Muscle layer of duodenum (tissue), 2 donors: ENCODE measurements at regions not wholly inside any gene's neighbourhood (a gene's known extent, or its start where the extent isn't known, plus 50 kb on each side); places are given as distances from the start of the nearest gene placed in this dataset.

Experiments used
- H3K27ac ChIP-seq: one replicate; pipeline ENCODE4 v1.7.0; 2013; ENCODE audit warnings: mild to moderate bottlenecking, low read length
- H3K27me3 ChIP-seq: one replicate; pipeline ENCODE4 v1.7.0; 2013; ENCODE audit warnings: low read depth, mild to moderate bottlenecking, control low read depth, low read length
- H3K36me3 ChIP-seq, 2 donors: one replicate each; pipeline ENCODE4 v1.7.0; 2013; ENCODE audit warnings: low read length in 2 of 2, control low read depth in 1 of 2, mild to moderate bottlenecking in 1 of 2; ENCODE audit not compliant: insufficient read depth in 2 of 2, control insufficient read depth in 1 of 2
- H3K4me1 ChIP-seq, 2 donors: one replicate each; pipeline ENCODE4 v1.7.0; 2013; ENCODE audit warnings: low read length in 2 of 2, mild to moderate bottlenecking in 2 of 2, control low read depth in 1 of 2, moderate library complexity in 1 of 2; ENCODE audit not compliant: insufficient read depth in 2 of 2, control insufficient read depth in 1 of 2
- H3K4me3 ChIP-seq, 2 donors: one replicate each; pipeline ENCODE4 v1.7.0; 2013; ENCODE audit warnings: low read length in 2 of 2, low read depth in 1 of 2, mild to moderate bottlenecking in 1 of 2
- H3K9me3 ChIP-seq, 2 donors: one replicate each; pipeline ENCODE4 v1.7.0; 2013; ENCODE audit warnings: low read length in 2 of 2, control low read depth in 1 of 2, mild to moderate bottlenecking in 1 of 2; ENCODE audit not compliant: control insufficient read depth in 1 of 2
- donor health status: healthy.

- Histone ChIP-seq H3K36me3 (no peaks in the 10 kb centered on the region), H3K27me3 (no peaks in the 10 kb centered on the region), H3K9me3 (no peaks in the 10 kb centered on the region), H3K4me3 (no peak overlapping the region), H3K27ac (no peak overlapping the region), H3K4me1 (no peaks in the 10 kb centered on the region)
Measured at GRCh38 chr14:101017806-101018560, 114.5 kb upstream of the RTL1 start.

- Histone ChIP-seq H3K9me3 (no peaks in the 10 kb centered on the region), H3K4me3 (no peak overlapping the region), H3K27me3 (no peaks in the 10 kb centered on the region), H3K4me1 (no peaks in the 10 kb centered on the region), H3K36me3 (no peaks in the 10 kb centered on the region), H3K27ac (no peak overlapping the region)
Measured at GRCh38 chr14:101018561-101019290, 115.2 kb upstream of the RTL1 start.

- no peaks in the 10 kb centered on the region for H3K27me3 ChIP-seq
- H3K27ac ChIP-seq = no peak overlapping the region
- H3K4me1 ChIP-seq = no peaks in the 10 kb centered on the region
- H3K36me3 ChIP-seq = no peaks in the 10 kb centered on the region
- no peaks in the 10 kb centered on the region for H3K9me3 ChIP-seq
- H3K4me3 ChIP-seq = no peak overlapping the region
Measured at GRCh38 chr14:101019541-101019940, 116.0 kb upstream of the RTL1 start.

GRCh38 chr14:101019990-101020710, 116.6 kb upstream of the RTL1 start:
- no peaks in the 10 kb centered on the region for H3K9me3 ChIP-seq
- no peaks in the 10 kb centered on the region for H3K36me3 ChIP-seq

DNA sequence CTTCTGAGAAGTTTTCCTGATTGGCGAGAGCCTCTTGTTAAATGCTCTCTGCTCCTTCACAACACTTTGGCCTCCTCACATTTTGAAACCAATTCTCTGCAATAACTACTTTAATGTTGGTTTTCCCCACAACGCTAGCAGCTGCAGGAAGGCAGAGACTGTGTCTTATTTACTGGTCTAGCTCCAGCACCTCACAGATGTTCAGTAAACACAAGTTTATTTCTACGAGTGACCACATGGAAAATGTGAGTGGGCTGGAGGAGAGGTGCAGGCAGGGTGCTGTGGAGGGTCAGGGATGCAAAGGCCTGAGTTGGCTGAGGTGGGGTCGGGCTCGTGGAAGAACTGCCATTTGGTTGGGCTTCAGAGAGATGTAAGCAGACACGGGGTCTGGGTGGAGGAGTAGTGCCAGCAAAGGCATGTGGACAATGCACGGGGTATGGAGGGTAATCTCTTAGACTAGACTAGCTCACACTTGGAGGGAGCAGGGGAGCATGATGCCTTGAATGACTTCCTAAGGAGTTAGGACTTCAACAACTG, 117.4 kb upstream of the RTL1 start:
- H3K27me3 ChIP-seq = no peaks in the 10 kb centered on the region
- H3K27ac ChIP-seq = no peak overlapping the region
- no peaks in the 10 kb centered on the region for H3K4me1 ChIP-seq
- H3K36me3 ChIP-seq = no peaks in the 10 kb centered on the region
- no peaks in the 10 kb centered on the region for H3K9me3 ChIP-seq
- H3K4me3 ChIP-seq = no peak overlapping the region

More at GRCh38 chr14:101019990-101020710, 116.6 kb upstream of the RTL1 start:
- Histone ChIP-seq H3K27ac (no peak overlapping the region), H3K4me3 (no peak overlapping the region), H3K4me1 (no peaks in the 10 kb centered on the region), H3K27me3 (no peaks in the 10 kb centered on the region)

DNA sequence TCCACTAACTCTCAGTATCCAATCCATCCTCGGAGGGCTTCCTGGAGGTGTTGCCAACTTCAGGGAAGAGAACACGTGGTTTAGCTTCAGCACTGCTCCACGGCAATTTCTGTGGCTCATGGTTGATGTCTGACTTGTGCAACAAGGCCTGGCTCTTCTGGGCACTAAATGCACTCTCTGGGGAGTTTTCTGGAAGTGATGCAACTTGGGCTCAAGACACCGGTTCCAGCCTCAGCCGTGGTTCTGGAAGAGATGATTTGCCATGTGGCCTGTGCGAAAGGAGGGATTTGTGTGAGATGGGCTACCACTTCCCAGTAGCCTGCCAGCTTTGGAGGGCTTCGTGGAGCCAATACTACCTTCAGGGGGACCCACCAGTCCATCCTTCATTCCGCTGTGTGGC, 118.6 kb upstream of the RTL1 start:
- Histone ChIP-seq H3K4me3 (no peak overlapping the region), H3K27me3 (no peaks in the 10 kb centered on the region), H3K4me1 (no peaks in the 10 kb centered on the region), H3K36me3 (peaks cover 0 to 4% of the 10 kb centered on the region in 2 donors), H3K9me3 (no peaks in the 10 kb centered on the region), H3K27ac (no peak overlapping the region)

GRCh38 chr14:101022916-101023435, 119.5 kb upstream of the RTL1 start:
- Histone ChIP-seq H3K4me3 (no peak overlapping the region), H3K4me1 (no peaks in the 10 kb centered on the region), H3K27ac (no peak overlapping the region), H3K27me3 (no peaks in the 10 kb centered on the region), H3K9me3 (no peaks in the 10 kb centered on the region), H3K36me3 (peaks cover 0 to 4% of the 10 kb centered on the region in 2 donors)

- H3K4me3 ChIP-seq = no peak overlapping the region
- no peaks in the 10 kb centered on the region for H3K27me3 ChIP-seq
- peaks cover 0 to 4% of the 10 kb centered on the region in 2 donors for H3K36me3 ChIP-seq
- H3K9me3 ChIP-seq = no peaks in the 10 kb centered on the region
- H3K27ac ChIP-seq = no peak overlapping the region
- no peaks in the 10 kb centered on the region for H3K4me1 ChIP-seq
Measured at GRCh38 chr14:101024686-101025085, 121.2 kb upstream of the RTL1 start.

GRCh38 chr14:101025131-101025530, 121.6 kb upstream of the RTL1 start:
- Histone ChIP-seq H3K27me3 (no peaks in the 10 kb centered on the region), H3K4me3 (no peak overlapping the region), H3K4me1 (no peaks in the 10 kb centered on the region), H3K36me3 (peaks cover 0 to 4% of the 10 kb centered on the region in 2 donors), H3K27ac (no peak overlapping the region), H3K9me3 (no peaks in the 10 kb centered on the region)

DNA sequence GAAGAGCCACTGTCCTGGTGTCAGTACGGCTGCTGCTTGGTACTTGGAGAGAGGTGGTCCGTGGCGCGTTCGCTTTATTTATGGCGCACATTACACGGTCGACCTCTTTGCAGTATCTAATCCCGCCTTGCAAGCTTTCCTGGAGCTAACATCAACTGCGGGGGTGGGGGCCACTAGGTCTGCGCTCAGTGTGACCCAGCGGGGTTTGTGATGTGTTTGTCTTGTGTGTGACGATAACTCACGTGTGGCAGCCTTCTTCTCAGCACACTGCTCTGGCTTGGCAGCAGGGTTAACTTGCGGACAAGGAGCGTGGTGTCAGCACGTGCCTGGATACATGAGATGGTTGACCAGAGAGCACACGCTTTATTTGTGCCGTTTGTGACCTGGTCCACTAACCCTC, 122.2 kb upstream of the RTL1 start:
- H3K27me3 ChIP-seq = no peaks in the 10 kb centered on the region
- H3K4me1 ChIP-seq = no peaks in the 10 kb centered on the region
- H3K27ac ChIP-seq = no peak overlapping the region
- no peak overlapping the region for H3K4me3 ChIP-seq
- no peaks in the 10 kb centered on the region for H3K9me3 ChIP-seq
- peaks cover 0 to 4% of the 10 kb centered on the region in 2 donors for H3K36me3 ChIP-seq

- Histone ChIP-seq H3K4me1 (no peaks in the 10 kb centered on the region), H3K27ac (no peak overlapping the region), H3K36me3 (peaks cover 0 to 4% of the 10 kb centered on the region in 2 donors), H3K27me3 (no peaks in the 10 kb centered on the region), H3K4me3 (no peak overlapping the region), H3K9me3 (no peaks in the 10 kb centered on the region)
Measured at GRCh38 chr14:101026341-101026740, 122.8 kb upstream of the RTL1 start.
